ENCODE measurements at regions not wholly inside any gene's neighbourhood (a gene's known extent, or its start where the extent isn't known, plus 50 kb on each side); places are given as distances from the start of the nearest gene placed in this dataset.

DNA sequence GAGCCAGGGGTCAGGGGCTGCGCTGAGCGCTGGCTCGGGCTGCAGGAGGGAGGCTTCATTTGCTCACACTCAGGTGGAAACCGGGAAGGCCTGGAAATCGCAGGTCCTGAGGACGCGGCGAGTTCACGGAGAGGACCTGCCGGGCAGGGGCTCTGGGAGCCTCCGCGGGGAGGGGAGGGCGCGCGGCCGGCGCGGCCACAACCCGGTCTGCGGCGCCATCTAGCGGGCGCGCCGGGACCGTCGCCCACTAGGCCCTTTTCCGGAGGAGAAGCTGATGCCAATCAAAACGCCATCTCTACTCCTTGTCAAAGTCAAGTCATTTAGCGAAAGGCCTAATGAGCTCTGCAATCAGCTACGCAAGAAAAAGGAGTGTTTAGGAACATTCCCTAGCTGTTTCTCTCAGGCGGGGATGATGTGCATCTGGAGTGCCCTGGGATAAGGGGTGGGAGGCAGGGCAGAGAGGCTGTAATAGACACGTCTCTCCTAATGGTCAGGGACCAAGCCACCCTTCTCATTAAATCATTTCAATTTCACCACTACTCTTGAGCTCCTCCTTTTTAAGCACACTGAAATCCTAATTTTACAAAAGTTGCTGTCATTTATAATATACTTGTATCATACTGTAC is 885.8 kb upstream of the TMEM132C start:
- TF ChIP-seq POLR2A (IDR thresholded peaks at IDR 0.05; ENCODE audit: low read depth): no peak
- TF ChIP-seq, protein P1, sequence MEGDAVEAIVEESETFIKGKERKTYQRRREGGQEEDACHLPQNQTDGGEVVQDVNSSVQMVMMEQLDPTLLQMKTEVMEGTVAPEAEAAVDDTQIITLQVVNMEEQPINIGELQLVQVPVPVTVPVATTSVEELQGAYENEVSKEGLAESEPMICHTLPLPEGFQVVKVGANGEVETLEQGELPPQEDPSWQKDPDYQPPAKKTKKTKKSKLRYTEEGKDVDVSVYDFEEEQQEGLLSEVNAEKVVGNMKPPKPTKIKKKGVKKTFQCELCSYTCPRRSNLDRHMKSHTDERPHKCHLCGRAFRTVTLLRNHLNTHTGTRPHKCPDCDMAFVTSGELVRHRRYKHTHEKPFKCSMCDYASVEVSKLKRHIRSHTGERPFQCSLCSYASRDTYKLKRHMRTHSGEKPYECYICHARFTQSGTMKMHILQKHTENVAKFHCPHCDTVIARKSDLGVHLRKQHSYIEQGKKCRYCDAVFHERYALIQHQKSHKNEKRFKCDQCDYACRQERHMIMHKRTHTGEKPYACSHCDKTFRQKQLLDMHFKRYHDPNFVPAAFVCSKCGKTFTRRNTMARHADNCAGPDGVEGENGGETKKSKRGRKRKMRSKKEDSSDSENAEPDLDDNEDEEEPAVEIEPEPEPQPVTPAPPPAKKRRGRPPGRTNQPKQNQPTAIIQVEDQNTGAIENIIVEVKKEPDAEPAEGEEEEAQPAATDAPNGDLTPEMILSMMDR (IDR thresholded peaks at IDR 0.05): peak; percentile 67 to 89 (median 86)
